ENCODE measurements at regions not wholly inside any gene's neighbourhood (a gene's known extent, or its start where the extent isn't known, plus 50 kb on each side); places are given as distances from the start of the nearest gene placed in this dataset.

DNA sequence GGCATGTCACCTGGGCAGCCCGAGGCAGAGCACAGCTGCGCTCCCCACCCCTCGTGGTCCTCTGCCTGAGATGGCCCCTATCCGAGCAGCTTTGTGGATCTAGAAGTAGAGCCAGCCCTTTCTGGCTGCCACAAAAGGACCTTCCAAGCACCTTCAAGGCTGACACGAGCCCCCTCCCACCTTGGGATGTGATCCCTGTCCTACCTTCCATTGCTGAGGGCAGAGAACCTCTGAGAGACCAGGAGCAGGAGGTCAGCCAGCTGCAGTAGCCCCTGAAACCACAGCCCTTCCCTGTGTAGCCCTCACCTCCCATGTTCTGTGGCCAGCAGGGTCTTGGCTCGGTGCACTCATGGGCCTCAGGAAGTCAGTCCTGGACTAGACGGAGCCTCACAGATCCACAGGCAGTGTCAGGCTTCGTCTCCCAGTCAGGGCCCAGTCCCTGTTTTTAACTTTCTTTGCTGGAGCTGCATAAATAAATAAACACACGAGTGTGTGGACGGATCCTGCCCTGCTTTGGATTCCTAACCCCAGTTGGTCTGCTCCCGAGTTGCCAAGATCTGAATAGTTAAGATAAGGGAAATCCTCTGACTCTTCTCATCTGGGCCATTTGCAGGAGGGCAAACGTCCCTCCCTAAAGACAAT is 507.7 kb downstream of the PREX1 start:
- TF ChIP-seq, protein P1, sequence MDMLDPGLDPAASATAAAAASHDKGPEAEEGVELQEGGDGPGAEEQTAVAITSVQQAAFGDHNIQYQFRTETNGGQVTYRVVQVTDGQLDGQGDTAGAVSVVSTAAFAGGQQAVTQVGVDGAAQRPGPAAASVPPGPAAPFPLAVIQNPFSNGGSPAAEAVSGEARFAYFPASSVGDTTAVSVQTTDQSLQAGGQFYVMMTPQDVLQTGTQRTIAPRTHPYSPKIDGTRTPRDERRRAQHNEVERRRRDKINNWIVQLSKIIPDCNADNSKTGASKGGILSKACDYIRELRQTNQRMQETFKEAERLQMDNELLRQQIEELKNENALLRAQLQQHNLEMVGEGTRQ (CRISPR knock-in tag; IDR thresholded peaks at IDR 0.05), result no peak
- TF ChIP-seq FOXJ3 (CRISPR knock-in tag; IDR thresholded peaks at IDR 0.05; ENCODE audit: borderline replicate concordance), result no peak
- TF ChIP-seq, protein P2, sequence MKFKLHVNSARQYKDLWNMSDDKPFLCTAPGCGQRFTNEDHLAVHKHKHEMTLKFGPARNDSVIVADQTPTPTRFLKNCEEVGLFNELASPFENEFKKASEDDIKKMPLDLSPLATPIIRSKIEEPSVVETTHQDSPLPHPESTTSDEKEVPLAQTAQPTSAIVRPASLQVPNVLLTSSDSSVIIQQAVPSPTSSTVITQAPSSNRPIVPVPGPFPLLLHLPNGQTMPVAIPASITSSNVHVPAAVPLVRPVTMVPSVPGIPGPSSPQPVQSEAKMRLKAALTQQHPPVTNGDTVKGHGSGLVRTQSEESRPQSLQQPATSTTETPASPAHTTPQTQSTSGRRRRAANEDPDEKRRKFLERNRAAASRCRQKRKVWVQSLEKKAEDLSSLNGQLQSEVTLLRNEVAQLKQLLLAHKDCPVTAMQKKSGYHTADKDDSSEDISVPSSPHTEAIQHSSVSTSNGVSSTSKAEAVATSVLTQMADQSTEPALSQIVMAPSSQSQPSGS (CRISPR knock-in tag; IDR thresholded peaks at IDR 0.05; ENCODE audit: borderline replicate concordance, low read depth), result no peak
- TF ChIP-seq, protein P3, sequence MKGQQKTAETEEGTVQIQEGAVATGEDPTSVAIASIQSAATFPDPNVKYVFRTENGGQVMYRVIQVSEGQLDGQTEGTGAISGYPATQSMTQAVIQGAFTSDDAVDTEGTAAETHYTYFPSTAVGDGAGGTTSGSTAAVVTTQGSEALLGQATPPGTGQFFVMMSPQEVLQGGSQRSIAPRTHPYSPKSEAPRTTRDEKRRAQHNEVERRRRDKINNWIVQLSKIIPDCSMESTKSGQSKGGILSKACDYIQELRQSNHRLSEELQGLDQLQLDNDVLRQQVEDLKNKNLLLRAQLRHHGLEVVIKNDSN (CRISPR knock-in tag; IDR thresholded peaks at IDR 0.05), result no peak
- TF ChIP-seq, protein P4, sequence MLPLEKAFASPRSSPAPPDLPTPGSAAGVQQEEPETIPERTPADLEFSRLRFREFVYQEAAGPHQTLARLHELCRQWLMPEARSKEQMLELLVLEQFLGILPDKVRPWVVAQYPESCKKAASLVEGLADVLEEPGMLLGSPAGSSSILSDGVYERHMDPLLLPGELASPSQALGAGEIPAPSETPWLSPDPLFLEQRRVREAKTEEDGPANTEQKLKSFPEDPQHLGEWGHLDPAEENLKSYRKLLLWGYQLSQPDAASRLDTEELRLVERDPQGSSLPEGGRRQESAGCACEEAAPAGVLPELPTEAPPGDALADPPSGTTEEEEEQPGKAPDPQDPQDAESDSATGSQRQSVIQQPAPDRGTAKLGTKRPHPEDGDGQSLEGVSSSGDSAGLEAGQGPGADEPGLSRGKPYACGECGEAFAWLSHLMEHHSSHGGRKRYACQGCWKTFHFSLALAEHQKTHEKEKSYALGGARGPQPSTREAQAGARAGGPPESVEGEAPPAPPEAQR (CRISPR knock-in tag; IDR thresholded peaks at IDR 0.05), result no peak
- TF ChIP-seq, protein P5, sequence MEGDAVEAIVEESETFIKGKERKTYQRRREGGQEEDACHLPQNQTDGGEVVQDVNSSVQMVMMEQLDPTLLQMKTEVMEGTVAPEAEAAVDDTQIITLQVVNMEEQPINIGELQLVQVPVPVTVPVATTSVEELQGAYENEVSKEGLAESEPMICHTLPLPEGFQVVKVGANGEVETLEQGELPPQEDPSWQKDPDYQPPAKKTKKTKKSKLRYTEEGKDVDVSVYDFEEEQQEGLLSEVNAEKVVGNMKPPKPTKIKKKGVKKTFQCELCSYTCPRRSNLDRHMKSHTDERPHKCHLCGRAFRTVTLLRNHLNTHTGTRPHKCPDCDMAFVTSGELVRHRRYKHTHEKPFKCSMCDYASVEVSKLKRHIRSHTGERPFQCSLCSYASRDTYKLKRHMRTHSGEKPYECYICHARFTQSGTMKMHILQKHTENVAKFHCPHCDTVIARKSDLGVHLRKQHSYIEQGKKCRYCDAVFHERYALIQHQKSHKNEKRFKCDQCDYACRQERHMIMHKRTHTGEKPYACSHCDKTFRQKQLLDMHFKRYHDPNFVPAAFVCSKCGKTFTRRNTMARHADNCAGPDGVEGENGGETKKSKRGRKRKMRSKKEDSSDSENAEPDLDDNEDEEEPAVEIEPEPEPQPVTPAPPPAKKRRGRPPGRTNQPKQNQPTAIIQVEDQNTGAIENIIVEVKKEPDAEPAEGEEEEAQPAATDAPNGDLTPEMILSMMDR (IDR thresholded peaks at IDR 0.05), result no peak
